GM06990 (cell line): ENCODE measurements at regions not wholly inside any gene's neighbourhood (a gene's known extent, or its start where the extent isn't known, plus 50 kb on each side); places are given as distances from the start of the nearest gene placed in this dataset.

Experiments used
- DNase-seq: peaks from one replicate; pipeline ENCODE4 v3.0.0-alpha.2; 2011; ENCODE audit not compliant: insufficient read length; ENCODE audit errors: extremely low read depth
- H3K27me3 ChIP-seq: replicated peaks from 2 replicates; pipeline ENCODE4 v1.6.0; 2011; ENCODE audit warnings: low read length; ENCODE audit not compliant: control insufficient read depth, insufficient read depth
- H3K36me3 ChIP-seq: 2 replicates; pipeline ENCODE4 v1.5.1; 2011; ENCODE audit warnings: low read length; ENCODE audit not compliant: control insufficient read depth, insufficient read depth
- H3K4me3 ChIP-seq: replicated peaks from 2 replicates; pipeline ENCODE4 v1.5.1; 2011; ENCODE audit warnings: low read depth, mild to moderate bottlenecking, control low read depth, low read length
- TF ChIP-seq, protein P1 (sequence below): IDR thresholded peaks from 2 replicates; pipeline ENCODE4 v1.5.1; 2011; ENCODE audit warnings: low read length, control low read depth, mild to moderate bottlenecking, inconsistent platforms; ENCODE audit not compliant: insufficient read depth, poor library complexity, severe bottlenecking

DNA sequence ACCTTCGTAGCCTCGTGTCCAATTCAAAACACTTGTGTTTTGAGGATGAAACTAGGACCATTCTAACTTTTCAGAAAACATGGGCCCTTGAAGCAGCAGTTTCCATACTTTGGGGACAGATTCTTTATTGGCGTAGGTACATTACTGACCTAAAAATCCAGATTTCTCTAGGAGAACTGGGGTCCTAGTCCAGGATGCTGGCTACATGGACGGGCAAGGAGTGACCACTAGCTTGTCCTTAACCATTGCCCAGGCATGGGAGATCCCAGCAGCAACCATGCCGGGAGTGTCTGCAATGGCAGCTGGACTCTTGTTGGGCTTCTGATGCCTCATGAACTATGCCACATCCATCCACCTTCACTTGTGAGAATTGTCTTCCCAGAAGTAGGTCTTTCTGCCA lies 62.2 kb upstream of the WDR1 start:
- Histone ChIP-seq H3K36me3 (no peaks in the 10 kb centered on the region), H3K27me3 (no peaks in the 10 kb centered on the region), H3K4me3 (no peak overlapping the region)
- no peak for DNase-seq
- TF ChIP-seq, protein P1, sequence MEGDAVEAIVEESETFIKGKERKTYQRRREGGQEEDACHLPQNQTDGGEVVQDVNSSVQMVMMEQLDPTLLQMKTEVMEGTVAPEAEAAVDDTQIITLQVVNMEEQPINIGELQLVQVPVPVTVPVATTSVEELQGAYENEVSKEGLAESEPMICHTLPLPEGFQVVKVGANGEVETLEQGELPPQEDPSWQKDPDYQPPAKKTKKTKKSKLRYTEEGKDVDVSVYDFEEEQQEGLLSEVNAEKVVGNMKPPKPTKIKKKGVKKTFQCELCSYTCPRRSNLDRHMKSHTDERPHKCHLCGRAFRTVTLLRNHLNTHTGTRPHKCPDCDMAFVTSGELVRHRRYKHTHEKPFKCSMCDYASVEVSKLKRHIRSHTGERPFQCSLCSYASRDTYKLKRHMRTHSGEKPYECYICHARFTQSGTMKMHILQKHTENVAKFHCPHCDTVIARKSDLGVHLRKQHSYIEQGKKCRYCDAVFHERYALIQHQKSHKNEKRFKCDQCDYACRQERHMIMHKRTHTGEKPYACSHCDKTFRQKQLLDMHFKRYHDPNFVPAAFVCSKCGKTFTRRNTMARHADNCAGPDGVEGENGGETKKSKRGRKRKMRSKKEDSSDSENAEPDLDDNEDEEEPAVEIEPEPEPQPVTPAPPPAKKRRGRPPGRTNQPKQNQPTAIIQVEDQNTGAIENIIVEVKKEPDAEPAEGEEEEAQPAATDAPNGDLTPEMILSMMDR: no peak

DNA sequence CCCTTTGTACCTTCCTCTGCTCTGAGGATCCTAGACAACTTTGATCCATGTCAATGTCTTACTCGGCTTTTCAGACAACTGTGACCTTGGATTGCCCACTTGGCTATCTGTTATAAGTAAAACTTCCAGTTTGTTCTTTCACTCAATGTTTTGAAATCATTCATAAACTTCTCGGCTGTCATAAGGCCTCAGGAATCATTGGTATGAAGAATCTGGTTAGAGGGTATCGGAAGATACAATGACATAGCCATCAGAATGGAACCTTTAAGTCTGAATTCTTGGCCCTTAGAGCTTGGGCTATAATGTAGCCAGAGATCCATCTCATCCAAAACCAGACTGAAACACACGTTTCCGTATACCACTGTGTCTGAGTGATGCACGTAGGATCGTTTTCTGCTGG lies 59.0 kb upstream of the WDR1 start:
- TF ChIP-seq, protein P1: no peak
- no peak for DNase-seq
- Histone ChIP-seq H3K4me3 (no peak overlapping the region), H3K36me3 (no peaks in the 10 kb centered on the region), H3K27me3 (no peaks in the 10 kb centered on the region)

DNA sequence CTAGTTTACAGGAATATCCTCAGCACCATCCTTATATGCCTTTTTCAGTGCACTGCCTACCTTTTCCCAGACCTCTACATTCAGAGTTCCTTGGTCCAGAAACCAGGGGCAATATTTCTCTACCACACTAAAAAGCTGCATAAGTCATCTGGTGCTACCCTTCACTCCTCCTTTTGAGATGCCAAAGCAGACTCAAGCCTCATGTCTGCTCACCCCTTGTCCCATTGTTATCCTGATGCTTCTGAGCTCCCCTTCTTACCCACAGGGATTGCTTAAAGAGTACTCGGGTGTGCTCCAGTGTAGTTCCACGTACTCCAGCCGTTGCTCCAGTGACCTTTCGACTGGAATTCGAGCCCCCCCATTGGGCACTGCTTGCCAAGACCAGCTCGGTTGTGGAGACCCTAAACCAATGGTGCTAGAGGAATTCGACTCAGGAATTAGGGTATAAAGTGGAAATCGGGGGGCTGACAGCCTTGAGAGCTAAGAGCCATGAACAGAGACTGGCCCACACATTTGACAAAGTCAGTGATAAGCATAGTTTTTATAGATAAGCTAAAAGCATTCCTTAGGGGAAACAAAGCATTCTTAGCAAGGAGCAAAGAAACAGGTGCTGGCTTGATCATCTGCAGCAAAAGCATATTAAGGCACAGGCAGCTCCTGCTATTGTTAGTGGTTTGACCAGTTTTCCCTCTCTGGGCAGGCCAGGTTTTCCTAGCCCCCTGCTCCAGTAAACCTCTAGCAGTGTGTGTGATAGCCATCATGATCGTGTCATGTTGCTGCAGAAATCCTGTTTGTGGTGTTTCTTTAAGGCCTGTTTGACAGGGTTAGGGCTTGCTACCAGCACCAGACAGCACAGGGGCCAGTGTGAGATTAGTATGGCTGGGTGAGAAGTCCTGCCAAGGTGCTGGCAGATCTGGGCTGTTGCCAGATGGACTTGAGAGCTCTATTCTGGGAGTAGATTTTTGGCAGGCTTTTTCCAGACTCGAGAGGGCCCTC lies 57.5 kb upstream of the WDR1 start:
- H3K4me3 ChIP-seq: no peak overlapping the region
- DNase-seq: no peak

DNA sequence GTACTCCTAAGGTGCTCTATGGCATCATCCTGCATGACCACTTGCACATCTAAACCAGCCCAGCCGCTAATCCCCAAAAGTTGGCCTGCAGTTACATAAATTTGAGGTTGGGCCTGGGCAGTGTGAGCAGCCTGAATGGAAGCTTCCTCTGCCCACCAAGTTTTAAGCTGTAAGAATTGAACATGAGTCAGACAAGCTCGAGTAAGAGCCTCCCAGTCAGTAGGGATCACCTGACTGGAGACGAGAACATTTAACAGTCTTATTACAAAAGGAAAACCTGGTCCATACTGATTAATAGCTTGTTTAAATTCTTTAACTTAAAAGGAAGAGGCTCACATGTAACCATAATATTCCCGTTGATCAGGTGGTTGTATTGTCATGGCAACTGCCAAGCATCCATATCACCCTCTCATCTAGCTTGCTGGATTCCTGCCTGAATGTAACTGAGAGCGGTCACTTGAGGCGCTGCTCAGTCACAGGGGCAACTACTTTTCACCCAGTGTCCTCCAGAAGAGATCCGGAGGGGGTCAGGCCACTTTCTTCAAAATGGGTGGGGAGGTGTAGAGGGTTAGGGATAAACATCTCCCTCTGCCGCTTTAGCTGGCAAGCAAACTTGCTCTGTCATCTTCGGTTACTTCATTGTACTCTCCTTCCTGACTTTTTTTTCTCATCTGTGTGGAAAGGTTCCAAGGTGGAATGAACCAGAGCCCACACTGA lies 56.6 kb upstream of the WDR1 start:
- no peak for DNase-seq
- TF ChIP-seq, protein P1: no peak

More for the DNA sequence above, 57.5 kb upstream of the WDR1 start:
- TF ChIP-seq, protein P1: no peak
- H3K27me3 ChIP-seq: no peaks in the 10 kb centered on the region; the same call in 1 of the 2 replicates
- H3K36me3 ChIP-seq: no peaks in the 10 kb centered on the region

DNA sequence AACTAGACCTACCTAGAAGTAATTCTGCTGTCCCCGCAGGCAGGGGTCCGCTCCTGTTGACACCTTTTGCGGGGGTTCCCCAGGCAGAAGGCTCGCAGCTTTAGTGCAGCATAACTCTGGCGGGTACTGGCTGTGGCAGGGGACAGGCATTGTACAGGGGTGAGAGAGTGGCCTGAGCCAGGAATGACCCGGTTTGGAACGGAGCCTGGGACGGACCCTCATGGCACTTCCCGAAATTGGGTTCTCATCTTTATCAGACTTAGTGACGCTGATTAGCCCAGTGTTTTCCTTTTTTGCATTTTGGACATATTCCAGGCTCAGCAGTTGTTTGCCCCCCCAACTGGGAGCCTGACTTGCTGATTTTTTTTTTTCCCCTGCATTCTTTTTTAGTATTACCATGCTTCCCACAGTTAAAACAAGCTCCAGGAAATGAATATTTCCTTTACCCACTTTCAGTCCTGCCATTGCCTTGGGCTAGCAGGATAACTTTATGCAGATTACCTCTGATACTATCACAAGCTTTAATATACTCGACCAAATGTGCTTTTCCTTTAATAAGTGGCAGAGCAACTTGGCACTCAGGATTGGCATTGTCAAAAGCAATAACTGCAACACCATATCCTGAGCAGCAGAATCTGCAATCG lies 55.8 kb upstream of the WDR1 start:
- H3K27me3 ChIP-seq: no peaks in the 10 kb centered on the region; the same call in 1 of the 2 replicates
- no peak overlapping the region for H3K4me3 ChIP-seq
- TF ChIP-seq, protein P1: no peak
- no peak for DNase-seq
- no peaks in the 10 kb centered on the region for H3K36me3 ChIP-seq

More for the DNA sequence above, 56.6 kb upstream of the WDR1 start:
- H3K27me3 ChIP-seq: no peaks in the 10 kb centered on the region; the same call in 1 of the 2 replicates
- no peaks in the 10 kb centered on the region for H3K36me3 ChIP-seq
- H3K4me3 ChIP-seq: no peak overlapping the region
